DMS79 (cell line): ENCODE measurements at regions not wholly inside any gene's neighbourhood (a gene's known extent, or its start where the extent isn't known, plus 50 kb on each side); places are given as distances from the start of the nearest gene placed in this dataset.

Source experiments
- DNase-seq: peaks from one replicate; lab custom pipeline; 2025; lab: John Stamatoyannopoulos, UW

DNA sequence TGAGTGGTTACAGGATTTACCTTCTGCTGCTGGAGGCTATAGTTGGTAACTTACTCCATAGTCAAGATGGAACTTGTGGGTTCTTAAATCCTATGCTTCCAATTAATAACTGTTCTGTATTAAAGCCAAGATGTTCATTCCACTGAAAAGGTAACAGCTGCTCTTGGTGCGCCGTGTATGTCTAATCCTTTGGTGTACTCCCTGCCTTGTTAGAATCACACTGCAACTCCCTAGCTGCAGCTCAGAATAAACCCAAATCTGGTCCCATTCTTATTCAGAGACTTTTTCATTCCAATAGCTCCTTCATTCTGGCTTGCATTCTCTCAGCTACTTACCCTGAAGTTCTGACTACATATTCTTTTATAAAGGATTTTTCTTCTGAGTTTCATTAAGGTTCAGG, 1355.5 kb downstream of the MAT2B start:
- DNase-seq: no peak

DNA sequence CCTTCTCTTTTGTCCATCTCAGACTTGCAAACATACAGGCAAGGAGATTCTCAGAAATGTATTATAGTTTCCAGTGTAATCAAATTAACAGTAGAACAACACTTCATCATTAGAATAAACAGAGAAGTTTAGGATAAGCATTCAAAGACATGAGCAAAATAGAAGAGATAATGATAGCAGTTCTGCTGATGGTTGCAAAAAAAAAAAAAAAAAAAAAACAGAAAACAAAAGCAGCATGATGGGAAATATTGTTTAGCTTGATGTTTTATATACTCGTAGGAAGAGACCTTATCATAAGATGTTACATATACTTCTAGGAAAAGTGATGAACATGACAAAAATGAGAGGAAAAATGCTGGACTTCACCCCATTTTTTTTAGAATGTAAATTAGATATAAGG, 1356.2 kb downstream of the MAT2B start:
- no peak for DNase-seq

GRCh38 chr5:164868761-164869160, 1363.3 kb downstream of the MAT2B start:
- no peak for DNase-seq

DNA sequence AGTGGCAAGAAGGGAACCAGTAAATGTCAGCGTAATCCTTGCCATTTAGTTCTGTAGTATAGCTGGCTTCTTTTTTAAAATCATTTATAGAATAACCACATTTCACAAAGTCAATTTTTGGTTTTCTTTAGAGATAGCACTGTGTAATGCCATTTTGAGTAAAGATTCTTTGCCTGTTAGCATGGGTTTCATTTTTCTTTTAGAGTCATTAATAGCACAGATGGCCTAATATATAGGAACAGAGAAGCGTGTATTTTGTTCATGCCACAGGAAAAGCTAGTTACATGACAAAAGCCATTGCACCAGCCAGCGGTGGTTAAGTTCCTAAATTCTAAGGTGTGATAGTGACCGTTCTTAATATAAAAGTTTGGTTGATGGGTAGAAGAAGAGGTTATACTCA, 1363.9 kb downstream of the MAT2B start:
- DNase-seq: no peak

DNA sequence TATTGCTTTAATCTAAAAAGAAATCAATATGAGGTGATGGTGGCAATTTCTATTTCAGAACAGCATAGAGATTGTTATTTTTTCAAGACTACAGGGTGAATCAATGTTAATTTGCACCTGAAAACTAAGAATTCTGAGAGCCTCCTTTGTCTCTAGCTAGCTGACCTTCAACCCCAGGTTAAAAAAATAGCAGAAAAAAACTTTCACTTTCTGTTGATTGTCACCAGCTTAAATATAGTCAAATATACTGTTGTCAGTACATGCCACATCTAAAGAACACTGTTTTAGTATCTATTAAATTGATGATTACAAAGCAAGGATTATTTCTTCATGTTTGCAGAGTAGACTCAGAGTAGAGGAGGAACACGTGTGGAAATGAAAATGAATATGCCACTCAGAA, 1371.4 kb downstream of the MAT2B start:
- no peak for DNase-seq

DNA sequence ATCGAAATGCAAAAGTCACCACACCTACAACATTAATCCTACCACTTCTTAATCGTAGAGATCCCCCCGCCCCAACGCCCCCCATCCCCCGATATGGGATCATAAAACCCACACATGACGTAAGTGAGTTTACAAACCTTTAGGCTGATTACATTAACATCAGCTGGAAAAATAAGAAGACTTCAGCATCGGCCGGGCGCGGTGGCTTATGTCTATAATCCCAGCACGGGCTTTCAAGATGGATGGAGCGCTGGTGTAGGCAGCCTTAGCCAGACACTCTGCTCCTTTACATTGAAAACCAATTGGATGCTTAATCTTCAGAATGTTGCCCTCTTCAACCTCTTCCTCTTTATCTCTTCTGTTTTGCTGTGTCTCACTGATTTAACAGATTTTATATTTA, 1376.0 kb downstream of the MAT2B start:
- DNase-seq: no peak

- no peak for DNase-seq
Observed at GRCh38 chr5:164885179-164885578, 1379.8 kb downstream of the MAT2B start.

DNA sequence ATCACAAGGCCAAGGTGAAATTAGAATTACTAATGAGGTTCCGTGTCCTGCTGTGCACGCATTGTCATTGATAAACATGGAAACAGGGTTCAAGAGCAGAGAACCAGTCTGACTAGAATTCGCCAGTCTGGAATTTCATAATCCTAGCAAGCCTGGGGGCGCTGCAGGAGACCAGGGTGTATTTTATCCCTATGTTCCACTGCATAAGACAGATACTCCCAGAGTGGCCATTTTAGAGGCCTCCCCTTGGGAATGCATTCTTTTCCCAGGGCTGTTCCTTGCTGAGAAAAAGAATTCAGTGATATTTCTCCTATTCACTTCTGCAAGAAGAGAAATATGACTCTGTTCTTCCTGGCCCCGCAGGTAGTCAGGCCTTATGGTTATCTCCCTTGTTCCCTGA, 1387.7 kb downstream of the MAT2B start:
- DNase-seq: no peak

- DNase-seq: no peak
Observed at GRCh38 chr5:164898705-164899104, 1393.3 kb downstream of the MAT2B start.

DNA sequence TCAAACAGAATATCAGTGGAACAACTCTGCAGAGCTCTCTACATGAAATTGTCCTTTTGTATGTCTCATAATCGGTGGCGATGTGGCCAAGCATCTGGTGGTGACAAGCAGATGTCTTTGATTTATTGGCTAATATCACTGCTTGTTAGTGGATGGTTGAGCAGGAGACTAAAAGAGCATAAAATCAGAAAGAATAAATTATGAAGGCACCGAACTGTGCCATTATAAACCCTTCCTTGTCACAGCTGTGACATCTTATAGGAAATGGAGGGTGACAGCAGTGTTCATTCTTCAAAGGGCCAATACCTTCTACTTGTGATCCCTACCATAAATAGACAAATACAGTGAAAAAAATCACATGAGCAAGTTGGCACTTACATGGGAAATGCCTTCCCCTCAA, 1404.3 kb downstream of the MAT2B start:
- no peak for DNase-seq

GRCh38 chr5:164921722-164922121, 1416.3 kb downstream of the MAT2B start:
- DNase-seq: no peak

- DNase-seq: no peak
Observed at GRCh38 chr5:164934039-164934438, 1428.6 kb downstream of the MAT2B start.

DNA sequence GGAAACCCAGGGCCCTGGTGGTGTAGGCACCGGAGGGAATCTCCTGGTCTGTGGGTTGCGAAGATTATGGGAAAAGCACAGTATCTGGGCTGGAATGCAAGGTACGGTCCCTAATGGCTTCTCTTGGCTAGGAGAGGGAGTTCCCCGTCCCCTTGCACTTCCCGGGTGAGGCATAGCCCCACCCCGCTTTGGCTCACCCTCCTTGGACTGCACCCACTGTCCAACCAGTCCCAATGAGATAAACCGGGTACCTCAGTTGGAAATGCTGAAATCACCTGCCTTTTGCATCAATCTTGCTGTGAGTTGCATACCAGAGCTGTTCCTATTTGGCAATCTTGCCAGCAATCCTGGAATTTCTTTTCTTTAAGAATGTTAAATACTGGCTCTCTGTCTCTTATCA, 1429.1 kb downstream of the MAT2B start:
- DNase-seq: no peak

GRCh38 chr5:164941132-164941531, 1435.7 kb downstream of the MAT2B start:
- no peak for DNase-seq

GRCh38 chr5:164950927-164951326, 1445.5 kb downstream of the MAT2B start:
- no peak for DNase-seq

DNA sequence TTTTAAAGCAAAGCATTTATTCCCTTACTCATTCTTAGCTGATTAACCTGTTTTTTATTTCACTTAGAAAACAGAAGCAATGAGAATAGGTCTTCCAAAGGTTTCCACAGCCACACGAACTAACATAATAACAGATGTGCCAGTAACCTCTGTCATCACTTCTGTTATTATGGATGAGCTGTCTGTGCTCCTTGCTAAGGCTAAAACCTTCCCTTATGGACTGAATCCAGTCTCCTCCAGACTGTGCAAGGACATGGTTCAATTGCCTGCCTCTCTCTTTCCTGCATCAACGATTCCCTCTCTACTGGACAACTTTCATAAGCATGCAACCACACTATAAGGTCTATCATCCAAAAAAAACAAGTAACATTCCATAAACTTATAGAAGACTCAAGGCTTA, 1446.2 kb downstream of the MAT2B start:
- no peak for DNase-seq

GRCh38 chr5:164958688-164959087, 1453.3 kb downstream of the MAT2B start:
- DNase-seq: no peak

DNA sequence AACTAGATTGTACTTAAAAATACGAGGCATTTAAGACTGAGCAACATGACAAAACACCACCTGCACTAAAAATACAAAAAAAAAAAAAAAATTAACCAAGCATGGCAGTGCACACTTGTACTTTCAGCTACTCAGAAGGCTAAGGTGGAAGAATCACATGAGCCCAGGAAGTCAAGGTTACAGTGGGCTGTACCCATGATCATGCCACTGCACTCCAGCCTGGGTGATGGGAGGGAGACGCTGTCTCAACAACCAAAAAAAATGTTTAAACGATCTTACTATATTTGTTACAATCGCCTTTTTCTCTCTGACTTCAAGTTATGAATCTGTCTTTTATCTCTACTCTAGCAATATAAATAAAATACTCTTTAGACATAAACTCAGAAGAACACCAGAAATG, 1454.3 kb downstream of the MAT2B start:
- DNase-seq: no peak

- no peak for DNase-seq
Observed at GRCh38 chr5:164962329-164962961, 1457.0 kb downstream of the MAT2B start.

GRCh38 chr5:164966611-164967010, 1461.2 kb downstream of the MAT2B start:
- no peak for DNase-seq

GRCh38 chr5:164967354-164967753, 1461.9 kb downstream of the MAT2B start:
- DNase-seq: no peak

GRCh38 chr5:164972973-164973372, 1467.6 kb downstream of the MAT2B start:
- DNase-seq: no peak

DNA sequence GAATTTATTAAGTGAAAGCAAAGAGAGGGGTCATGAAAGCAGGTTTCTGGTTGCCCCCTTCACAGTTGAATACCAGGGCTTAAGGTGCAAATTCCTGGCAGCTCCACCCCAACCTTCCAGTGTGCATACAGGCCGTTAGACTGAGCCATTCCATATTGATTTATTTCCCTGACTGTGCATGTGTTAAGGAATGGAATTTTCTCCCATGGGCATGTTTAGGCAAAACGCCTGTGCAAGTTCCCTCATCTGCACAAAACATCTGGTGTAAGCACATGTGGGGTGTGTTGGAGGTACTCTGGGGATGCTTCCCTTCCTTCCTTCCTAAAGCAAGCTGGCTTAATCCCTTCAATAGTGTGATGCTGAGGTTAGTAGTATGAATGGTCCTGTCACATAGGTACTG, 1470.6 kb downstream of the MAT2B start:
- no peak for DNase-seq

DNA sequence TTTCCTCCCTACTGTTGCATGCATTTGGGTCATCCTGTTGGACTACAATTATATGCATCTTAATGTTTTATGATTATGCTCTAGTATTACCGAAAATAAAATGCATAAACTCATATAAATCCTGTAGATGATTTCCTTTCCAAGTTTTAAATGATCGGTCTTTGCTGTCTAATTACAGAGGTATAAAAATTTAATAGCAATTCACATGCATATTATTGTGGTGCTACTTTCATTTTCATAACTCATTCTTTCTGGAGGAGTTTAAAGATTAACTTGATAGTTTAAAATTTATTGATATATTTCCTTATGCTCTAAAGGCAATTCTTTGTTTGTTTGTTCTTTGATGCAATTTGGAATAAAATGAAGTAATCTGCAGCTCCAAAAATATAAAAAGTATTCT, 1475.1 kb downstream of the MAT2B start:
- no peak for DNase-seq

DNA sequence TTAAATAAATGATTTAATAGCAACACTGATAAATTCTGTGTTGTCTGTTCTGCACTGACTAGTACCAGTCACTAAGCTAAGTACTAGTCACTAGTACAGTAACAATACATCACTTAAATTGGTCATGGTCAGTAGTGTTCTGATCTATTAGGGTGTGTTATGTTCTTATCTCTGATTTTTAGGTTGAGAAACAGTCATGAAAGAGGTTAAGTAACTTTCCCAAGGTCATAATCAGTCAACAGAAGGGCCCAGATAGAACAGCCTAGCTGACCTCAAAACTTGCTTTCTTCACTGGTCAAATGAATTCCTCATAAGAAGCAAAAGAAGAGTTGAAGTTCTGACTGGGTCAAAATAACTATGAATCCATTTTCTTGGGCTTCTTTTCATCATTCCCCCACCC, 1492.7 kb downstream of the MAT2B start:
- no peak for DNase-seq
